Stimulated activated CD4-positive, alpha-beta T cell treated with anti-CD3 and anti-CD28 coated beads, Interleukin-2, amount 100 ng/mL, for 24 hours (primary cell): ENCODE measurements at regions not wholly inside any gene's neighbourhood (a gene's known extent, or its start where the extent isn't known, plus 50 kb on each side); places are given as distances from the start of the nearest gene placed in this dataset.

Experiments used
- DNase-seq, 2 donors: peaks; one replicate each; pipeline ENCODE4 v3.0.0-alpha.2; 2020

GRCh38 chr3:117536006-117536405, 826.4 kb downstream of the TUSC7 start:
- DNase-seq, result no peak

- no peak for DNase-seq
Observed at GRCh38 chr3:117537949-117538348, 828.4 kb downstream of the TUSC7 start.

- DNase-seq, result no peak
Observed at GRCh38 chr3:117539729-117540128, 830.1 kb downstream of the TUSC7 start.

GRCh38 chr3:117540597-117540996, 831.0 kb downstream of the TUSC7 start:
- DNase-seq, result no peak

- no peak for DNase-seq
Observed at GRCh38 chr3:117541721-117542120, 832.1 kb downstream of the TUSC7 start.

- no peak for DNase-seq
Observed at GRCh38 chr3:117543521-117543920, 833.9 kb downstream of the TUSC7 start.

- DNase-seq, result no peak
Observed at GRCh38 chr3:117545484-117545883, 835.9 kb downstream of the TUSC7 start.

- no peak for DNase-seq
Observed at GRCh38 chr3:117547956-117548550, 838.5 kb downstream of the TUSC7 start.

- no peak for DNase-seq
Observed at GRCh38 chr3:117548600-117548999, 839.0 kb downstream of the TUSC7 start.

- no peak for DNase-seq
Observed at GRCh38 chr3:117549716-117550115, 840.1 kb downstream of the TUSC7 start.

- DNase-seq, result no peak
Observed at GRCh38 chr3:117550766-117551165, 841.2 kb downstream of the TUSC7 start.

- no peak for DNase-seq
Observed at GRCh38 chr3:117553461-117553860, 843.9 kb downstream of the TUSC7 start.

- no peak for DNase-seq
Observed at GRCh38 chr3:117556646-117557407, 847.2 kb downstream of the TUSC7 start.

- no peak for DNase-seq
Observed at GRCh38 chr3:117557464-117558090, 848.0 kb downstream of the TUSC7 start.

- no peak for DNase-seq
Observed at GRCh38 chr3:117558681-117559080, 849.1 kb downstream of the TUSC7 start.

GRCh38 chr3:117562000-117562399, 852.4 kb downstream of the TUSC7 start:
- DNase-seq, result no peak

- DNase-seq, result no peak
Observed at GRCh38 chr3:117563063-117563462, 853.5 kb downstream of the TUSC7 start.

GRCh38 chr3:117565777-117566176, 856.2 kb downstream of the TUSC7 start:
- DNase-seq, result no peak

- DNase-seq, result no peak
Observed at GRCh38 chr3:117566926-117567325, 857.3 kb downstream of the TUSC7 start.

GRCh38 chr3:117567382-117567781, 857.8 kb downstream of the TUSC7 start:
- DNase-seq, result no peak

- no peak for DNase-seq
Observed at GRCh38 chr3:117567906-117568305, 858.3 kb downstream of the TUSC7 start.

- DNase-seq, result no peak
Observed at GRCh38 chr3:117572786-117573185, 863.2 kb downstream of the TUSC7 start.

GRCh38 chr3:117580806-117581205, 871.2 kb downstream of the TUSC7 start:
- DNase-seq, result no peak

GRCh38 chr3:117586161-117586560, 876.6 kb downstream of the TUSC7 start:
- no peak for DNase-seq
